GM15510 (cell line): ENCODE measurements at regions not wholly inside any gene's neighbourhood (a gene's known extent, or its start where the extent isn't known, plus 50 kb on each side); places are given as distances from the start of the nearest gene placed in this dataset.

Source experiments
- POLR2A ChIP-seq: IDR thresholded peaks from 3 replicates; pipeline ENCODE4 v1.6.1; 2011; ENCODE audit warnings: borderline replicate concordance; ENCODE audit not compliant: insufficient read length; ENCODE audit errors: extremely low read depth

DNA sequence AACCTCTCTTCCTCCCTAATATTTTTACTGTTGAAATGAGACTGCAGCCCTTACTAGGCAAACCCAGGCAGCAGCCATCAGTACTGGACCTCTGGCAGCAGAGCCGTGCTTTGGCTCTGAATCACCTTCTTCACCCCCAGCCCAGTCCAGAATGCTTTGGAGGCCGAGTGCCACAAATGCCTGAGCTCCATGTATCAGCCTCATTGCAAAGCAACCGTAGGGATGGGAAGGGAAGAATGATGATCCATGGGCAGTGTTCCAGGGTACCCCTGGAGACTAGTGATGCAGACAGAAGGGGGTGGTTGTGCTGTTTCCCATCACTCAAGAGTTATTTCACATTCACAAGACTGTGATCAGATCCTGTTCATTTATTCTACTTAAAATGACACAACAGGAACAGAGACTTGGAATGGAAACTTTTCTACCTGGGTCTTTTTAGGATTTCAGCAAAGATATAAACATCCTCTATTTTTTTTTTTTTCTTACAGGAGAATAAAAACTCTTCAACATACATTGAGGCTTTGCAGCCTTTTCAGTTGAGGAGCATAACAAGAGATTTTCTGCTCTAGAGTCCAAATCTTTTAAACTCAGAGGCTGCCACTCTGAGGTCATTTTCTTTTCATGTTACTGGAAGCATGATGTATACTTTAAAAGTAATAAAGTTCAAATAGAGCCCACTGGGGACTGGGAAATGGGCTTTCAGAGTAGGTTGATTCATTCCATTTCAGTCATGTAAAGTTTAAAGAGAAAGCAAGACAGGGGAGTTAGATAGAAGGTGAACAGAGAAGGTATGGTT is 138.3 kb downstream of the KCNJ2 start:
- TF ChIP-seq POLR2A, result no peak

DNA sequence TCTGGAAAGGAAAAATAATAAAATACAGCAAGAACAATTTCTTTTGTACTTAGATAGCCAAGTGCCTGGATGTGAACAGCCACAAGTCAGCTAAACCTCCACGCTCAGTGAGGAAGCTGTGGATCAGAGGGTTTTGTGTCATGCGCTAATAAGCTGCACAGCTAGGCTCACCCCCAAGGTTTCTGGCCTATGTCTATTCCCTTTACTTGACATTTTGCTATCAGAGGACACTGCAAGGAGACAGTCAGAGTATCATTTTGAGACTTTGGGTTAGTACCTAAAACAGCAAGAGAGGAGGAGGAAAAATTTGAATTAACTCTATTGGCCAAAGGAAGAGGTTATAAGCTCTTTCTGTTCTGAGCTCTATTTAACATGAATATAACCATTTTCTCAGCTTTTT is 139.3 kb downstream of the KCNJ2 start:
- TF ChIP-seq POLR2A, result no peak

GRCh38 chr17:70310221-70310672 is 140.9 kb downstream of the KCNJ2 start:
- TF ChIP-seq POLR2A, result no peak

DNA sequence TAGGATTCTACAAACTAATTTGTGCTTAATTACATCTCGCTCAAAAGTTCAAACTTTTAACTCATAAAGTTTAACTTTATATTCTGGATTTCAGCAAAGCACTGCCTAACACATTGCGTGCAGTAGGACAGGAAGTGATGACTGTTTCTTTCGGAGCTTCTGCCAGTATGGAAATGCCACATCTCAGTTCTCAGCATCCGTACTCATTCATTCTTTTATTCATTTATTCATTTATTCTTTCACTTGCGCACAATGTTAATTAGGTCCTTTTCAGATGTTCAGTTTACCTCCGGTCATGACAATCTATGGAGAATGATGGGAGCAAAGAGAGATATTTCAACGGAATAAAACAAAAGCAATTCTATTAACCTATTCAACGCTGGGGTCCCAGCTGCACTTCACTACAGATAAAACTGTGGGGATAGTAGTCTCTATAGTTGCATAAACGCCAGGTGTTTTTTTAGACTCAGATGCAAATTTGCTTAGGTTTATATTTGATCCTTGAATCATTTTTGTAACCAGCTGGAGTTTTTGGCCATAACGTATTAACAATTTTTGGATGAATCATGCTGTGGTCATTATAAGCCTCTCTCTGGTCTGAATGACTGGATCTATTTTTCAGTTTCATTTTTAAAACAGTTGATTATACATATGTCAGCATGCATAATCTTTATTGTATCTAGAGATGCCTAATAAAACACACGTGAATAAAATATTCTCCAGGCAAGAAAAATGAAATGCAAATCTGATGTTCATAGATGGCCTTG is 143.9 kb downstream of the KCNJ2 start:
- no peak for TF ChIP-seq POLR2A

DNA sequence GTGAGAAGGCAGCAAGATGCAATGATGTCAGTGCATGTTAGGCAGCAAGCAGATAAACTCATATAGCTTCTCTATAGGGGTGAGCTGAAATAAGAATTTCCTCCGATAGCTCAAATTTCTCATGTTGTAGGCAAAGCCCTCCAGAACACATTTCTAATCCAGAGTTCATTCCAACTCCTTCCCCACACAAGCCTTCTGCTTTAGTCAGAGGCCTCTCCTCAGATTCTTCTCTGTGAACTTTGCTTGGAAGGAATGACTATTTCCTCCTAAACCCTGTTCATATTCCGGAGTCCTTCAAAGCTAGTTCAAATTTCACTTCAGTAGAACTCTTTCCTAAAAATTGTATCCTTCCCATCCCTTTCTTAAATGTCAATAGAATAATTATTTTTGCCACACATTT is 144.8 kb downstream of the KCNJ2 start:
- no peak for TF ChIP-seq POLR2A

- TF ChIP-seq POLR2A, result no peak
Observed at GRCh38 chr17:70314506-70314905, 145.2 kb downstream of the KCNJ2 start.

- TF ChIP-seq POLR2A, result no peak
Observed at GRCh38 chr17:70317421-70317820, 148.1 kb downstream of the KCNJ2 start.

DNA sequence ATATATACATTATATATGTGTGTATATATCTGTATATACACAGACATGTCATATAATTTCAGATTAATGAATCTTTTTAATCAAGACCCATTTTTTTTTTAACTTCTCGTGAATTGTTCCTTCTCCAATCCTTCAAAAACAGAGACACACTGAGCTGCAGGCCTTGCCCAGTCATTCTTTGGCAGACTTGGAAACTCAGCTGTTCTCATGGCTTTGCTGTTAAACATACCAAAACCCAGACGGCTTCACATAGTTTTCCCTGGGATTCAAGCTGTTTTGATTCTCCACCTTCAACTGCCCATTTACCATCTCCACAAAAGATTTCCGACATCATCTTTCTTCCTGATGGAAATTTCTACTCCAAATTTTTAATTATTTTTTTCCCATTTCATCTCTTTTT is 148.7 kb downstream of the KCNJ2 start:
- no peak for TF ChIP-seq POLR2A

DNA sequence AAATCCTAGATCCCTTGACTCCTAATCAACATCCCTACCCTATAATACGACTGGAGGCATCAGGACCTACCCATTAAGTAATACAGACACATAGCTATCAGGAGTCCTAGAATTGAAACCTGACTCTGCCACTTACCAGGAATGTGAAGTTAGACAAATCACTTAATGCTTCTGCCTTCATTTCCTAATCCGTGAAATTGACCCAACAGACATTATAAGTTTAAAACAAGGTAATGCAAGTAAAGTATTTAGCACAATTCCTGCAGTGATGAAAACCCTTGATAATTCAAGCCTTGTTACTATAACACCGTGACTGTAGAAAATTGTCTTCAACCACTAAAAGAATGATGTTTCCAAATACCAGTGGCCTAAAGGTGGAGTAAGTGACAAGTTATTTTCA is 150.2 kb downstream of the KCNJ2 start:
- no peak for TF ChIP-seq POLR2A

DNA sequence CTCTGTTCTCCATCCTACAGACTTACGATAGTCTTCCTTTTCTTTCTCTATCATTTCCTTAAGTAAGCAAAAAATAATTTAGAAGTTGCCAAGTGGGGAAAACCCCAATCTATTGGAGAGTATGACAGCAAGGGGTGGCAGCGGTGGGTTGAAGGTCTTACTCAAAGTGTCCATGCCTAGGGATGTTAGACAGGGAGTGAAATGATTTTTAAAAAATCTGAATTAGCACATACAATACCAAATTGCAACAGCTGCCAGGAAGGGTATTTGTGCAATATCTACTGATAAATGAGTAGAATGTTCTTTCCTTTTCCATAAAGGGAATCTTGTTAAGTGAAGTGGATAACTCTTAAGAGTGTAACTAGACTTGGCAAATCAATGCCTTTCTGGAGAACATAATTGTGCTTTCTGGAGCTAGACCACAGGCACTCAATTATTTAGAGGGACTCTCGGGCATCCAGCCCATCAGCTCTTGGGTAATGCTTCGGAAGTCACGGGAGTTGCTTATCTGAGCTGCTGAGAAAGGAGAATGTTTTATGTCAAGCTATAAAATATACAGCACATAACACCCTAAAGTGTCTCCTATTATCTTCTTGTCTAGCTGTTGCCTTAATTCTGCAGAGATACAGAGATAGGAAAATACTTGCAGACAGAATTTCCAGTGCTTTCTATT is 151.5 kb downstream of the KCNJ2 start:
- TF ChIP-seq POLR2A, result no peak

- TF ChIP-seq POLR2A, result no peak
Observed at GRCh38 chr17:70321352-70321751, 152.0 kb downstream of the KCNJ2 start.

DNA sequence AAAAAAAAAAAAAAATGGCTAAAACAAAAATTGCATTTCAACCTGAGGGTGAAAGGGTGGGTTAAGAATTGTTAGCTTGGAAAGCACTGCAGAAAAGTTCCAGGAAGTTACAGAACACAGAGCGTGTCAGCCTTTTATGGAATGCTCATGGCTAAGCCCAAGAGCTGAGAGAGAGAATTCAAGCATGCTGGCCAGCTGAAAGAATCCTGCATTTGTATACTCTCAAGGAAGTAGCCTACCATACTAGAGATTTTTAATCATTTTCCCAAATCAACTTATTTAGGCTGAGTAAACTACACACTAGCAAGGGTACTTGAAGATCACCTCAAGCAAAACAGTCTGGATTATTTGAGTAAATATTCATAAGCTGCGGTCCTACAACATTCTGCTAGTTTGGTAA is 153.9 kb downstream of the KCNJ2 start:
- TF ChIP-seq POLR2A, result no peak

DNA sequence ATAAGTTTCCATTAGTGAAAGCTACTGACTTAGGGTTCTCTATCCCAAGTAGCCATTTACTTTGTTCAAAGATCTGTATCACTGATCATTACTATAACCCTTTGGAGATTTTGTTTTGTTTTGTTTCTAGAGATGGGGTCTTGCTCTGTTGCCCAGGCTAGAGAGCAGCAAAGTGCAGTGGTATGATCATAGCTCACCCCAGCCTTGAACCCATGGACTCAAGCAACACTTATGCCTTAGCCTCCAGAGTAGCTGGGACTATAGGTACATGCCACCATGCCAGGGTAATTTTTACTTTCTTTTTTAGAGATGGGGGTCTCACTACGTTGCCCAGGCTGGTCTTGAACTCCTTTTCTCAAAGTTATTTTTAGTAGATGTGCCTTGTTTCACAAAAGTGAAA is 154.7 kb downstream of the KCNJ2 start:
- no peak for TF ChIP-seq POLR2A

GRCh38 chr17:70327279-70327678 is 157.9 kb downstream of the KCNJ2 start:
- no peak for TF ChIP-seq POLR2A

DNA sequence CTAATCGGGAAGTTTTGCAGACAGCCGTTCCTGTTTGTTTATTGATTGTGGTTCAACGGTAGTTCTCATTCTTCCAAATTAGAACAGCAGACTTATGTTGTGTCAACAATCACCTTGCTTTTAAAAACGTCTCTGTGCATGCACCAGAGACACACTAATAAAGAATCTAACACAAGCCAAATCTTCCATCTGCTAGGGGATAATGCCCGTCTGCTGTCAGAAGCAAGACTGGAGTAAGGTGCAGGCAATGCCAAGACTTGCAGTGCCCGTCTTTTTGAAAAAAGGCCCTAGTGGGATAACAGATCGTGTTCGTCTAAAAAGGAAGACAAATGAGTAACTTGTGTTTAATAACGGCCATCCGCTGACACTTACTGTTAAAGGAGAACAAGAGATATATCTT is 158.4 kb downstream of the KCNJ2 start:
- TF ChIP-seq POLR2A, result no peak

DNA sequence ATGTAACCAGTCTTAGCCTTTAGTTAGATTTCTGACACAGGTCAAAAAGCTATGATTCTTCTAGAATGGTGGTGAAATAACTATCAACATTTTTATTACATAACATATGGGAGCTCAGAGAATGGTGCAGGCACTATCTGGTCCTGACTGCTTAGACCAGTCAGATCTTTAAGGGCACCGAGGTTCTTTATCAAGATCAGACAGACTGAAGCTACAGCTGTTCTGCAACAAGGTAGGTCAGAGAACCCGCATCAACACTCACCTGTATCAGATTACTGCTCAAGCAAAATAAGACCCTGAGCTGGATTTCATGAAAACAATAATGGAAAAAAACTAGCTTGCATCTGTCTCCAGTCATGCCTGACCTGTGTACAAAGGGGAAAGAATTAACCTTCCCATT is 160.4 kb downstream of the KCNJ2 start:
- no peak for TF ChIP-seq POLR2A

DNA sequence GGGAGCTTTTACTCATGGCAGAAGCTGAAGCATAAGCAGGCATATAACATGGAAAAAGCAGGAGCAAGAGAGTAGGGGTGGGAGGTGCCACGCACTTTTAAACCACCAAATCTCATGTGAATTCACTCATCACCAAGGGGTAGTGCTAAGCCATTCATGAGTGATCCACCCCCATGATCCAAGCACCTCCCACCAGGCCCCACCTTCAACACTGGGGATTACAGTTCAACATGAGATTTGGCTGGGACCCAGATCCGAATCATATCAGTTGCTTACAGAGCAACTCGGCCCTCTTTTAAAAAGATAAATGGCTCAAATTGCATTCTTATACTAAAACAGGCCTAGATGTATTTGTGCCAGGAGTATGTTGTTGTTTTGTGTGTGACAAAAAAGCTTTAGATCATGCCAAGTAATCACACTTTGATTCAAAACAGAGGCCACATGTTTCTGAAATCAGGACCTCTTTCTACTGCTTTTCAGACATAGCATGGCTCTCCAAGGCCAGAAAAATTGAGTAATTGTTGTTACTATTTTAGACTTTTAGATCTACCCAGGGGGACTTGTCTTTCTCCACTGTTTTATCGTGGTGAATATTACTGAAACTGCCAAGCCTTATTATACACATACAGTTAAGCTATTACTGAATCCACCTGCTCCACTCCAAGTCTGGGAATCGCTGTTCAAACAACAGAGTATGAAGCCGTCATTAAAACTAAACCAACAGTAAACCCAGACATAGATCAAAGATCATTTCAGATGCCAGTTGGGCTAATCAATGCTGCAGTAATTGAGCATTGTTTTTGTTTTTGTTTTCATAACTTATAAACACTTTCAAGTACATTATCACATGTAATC is 163.3 kb downstream of the KCNJ2 start:
- TF ChIP-seq POLR2A, result no peak
